ENCODE measurements at regions not wholly inside any gene's neighbourhood (a gene's known extent, or its start where the extent isn't known, plus 50 kb on each side); places are given as distances from the start of the nearest gene placed in this dataset.

- no peak for TF ChIP-seq ZNF16 (tag by site-specific recombination; IDR thresholded peaks at IDR 0.05; ENCODE audit: low read depth)
- no peak for TF ChIP-seq RBAK (tag by site-specific recombination; IDR thresholded peaks at IDR 0.05)
- no peak for TF ChIP-seq ZNF654 (tag by site-specific recombination; IDR thresholded peaks at IDR 0.05; ENCODE audit: low read depth)
- no peak for TF ChIP-seq ZNF561 (tag by site-specific recombination; IDR thresholded peaks at IDR 0.05; ENCODE audit: borderline replicate concordance)
- no peak for TF ChIP-seq ZFHX2 (tag by site-specific recombination; conservative IDR thresholded peaks at IDR 0.05)
- ChIA-PET POLR2A (no interaction called here), CTCF (no interaction called here)
- Histone ChIP-seq H3K4me3 (ENCODE audit: low read depth, low read length) (no peak overlapping the region), H3K4me1 (ENCODE audit: control insufficient read depth, insufficient read depth, low read length) (no peaks in the 10 kb centered on the region), H3K9me3 (ENCODE audit: control insufficient read depth, insufficient read depth, low read depth, low read length) (no peaks in the 10 kb centered on the region), H3K36me3 (ENCODE audit: control insufficient read depth in 2 of 2, insufficient read depth in 1 of 2, low read length in 2 of 2) (no peaks in the 10 kb centered on the region), H3K27ac (ENCODE audit: extremely low read depth, low read depth, low read length) (no peak overlapping the region)
These were observed 145.3 kb upstream of the DPH6 start for GRCh38 chr15:35691173-35691761.

DNA sequence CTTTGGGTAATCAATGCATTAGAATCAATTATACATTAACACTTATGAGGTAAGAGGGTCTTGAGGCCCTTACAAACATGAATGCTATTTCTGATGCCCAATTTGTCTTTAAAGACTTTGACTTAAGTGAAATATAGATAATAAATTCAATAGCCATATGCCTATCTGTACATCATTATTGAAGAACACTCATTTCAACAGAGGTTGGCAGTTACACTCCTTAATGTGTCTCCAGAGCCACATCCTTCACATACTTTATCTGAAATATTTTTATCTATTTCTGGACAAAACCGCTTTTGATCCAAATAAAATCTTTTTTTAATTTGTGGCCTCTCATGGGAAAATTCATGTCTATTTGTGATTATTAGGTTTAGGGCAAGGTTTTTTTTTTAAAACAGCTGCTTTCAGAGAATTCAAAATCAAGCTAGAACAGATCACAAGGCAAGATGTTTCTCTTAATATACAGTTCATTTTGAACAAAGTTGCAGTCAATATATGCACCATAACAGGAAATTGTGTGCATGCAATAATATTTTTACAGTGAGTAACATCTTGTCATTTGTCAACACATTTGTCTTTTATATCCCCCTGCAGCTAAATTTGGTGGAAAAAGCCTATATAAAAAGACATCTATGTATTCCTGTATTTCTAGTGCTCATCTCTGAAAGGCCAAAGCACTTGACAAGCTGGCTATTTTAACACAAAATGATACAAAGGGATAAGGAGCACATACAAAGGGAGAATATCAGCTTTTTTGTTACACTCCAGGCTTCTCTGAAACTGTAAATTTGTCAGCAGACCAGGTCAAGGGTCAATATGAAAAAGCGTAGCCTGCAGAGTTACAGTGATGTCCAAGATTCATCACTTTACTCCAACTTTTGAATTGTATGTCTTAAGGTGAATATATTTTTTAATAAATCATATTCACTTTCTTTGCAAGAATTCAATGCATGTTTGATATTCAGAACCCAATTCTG, 146.2 kb upstream of the DPH6 start:
- no peaks in the 10 kb centered on the region for H3K4me1 ChIP-seq (ENCODE audit: control insufficient read depth, insufficient read depth, low read length)
- no peak overlapping the region for H3K27ac ChIP-seq (ENCODE audit: extremely low read depth, low read depth, low read length)
- no peaks in the 10 kb centered on the region for H3K36me3 ChIP-seq (ENCODE audit: control insufficient read depth in 2 of 2, insufficient read depth in 1 of 2, low read length in 2 of 2)
- CTCF ChIA-PET = no interaction called here
- POLR2A ChIA-PET = no interaction called here
- no peak overlapping the region for H3K4me3 ChIP-seq (ENCODE audit: low read depth, low read length)
- no peaks in the 10 kb centered on the region for H3K9me3 ChIP-seq (ENCODE audit: control insufficient read depth, insufficient read depth, low read depth, low read length)
- TF ChIP-seq ZNF26 (tag by site-specific recombination; IDR thresholded peaks at IDR 0.05) (peak; percentile 32; the same call in 1 of the 2 replicates), ZNF202 (tag by site-specific recombination; IDR thresholded peaks at IDR 0.05; ENCODE audit: borderline replicate concordance) (no peak)

- no peaks in the 10 kb centered on the region for H3K9me3 ChIP-seq (ENCODE audit: control insufficient read depth, insufficient read depth, low read depth, low read length)
- H3K36me3 ChIP-seq (ENCODE audit: control insufficient read depth in 2 of 2, insufficient read depth in 1 of 2, low read length in 2 of 2) = no peaks in the 10 kb centered on the region
- H3K4me3 ChIP-seq (ENCODE audit: low read depth, low read length) = no peak overlapping the region
- H3K4me1 ChIP-seq (ENCODE audit: control insufficient read depth, insufficient read depth, low read length) = no peaks in the 10 kb centered on the region
- H3K27ac ChIP-seq (ENCODE audit: extremely low read depth, low read depth, low read length) = no peak overlapping the region
- ChIA-PET POLR2A (no interaction called here), CTCF (no interaction called here)
- TF ChIP-seq ZNF571 (tag by site-specific recombination; IDR thresholded peaks at IDR 0.05) (no peak), GLI4 (tag by site-specific recombination; IDR thresholded peaks at IDR 0.05) (no peak), SETDB1 (IDR thresholded peaks at IDR 0.05; ENCODE audit: insufficient read length, low read length) (no peak), GLIS2 (tag by site-specific recombination; IDR thresholded peaks at IDR 0.05) (no peak), ZNF202 (tag by site-specific recombination; IDR thresholded peaks at IDR 0.05; ENCODE audit: borderline replicate concordance) (no peak), ZNF558 (tag by site-specific recombination; IDR thresholded peaks at IDR 0.05) (no peak), ATF2 (tag by site-specific recombination; IDR thresholded peaks at IDR 0.05; ENCODE audit: low read depth) (no peak), ZNF664 (tag by site-specific recombination; IDR thresholded peaks at IDR 0.05) (no peak), ZNF561 (tag by site-specific recombination; IDR thresholded peaks at IDR 0.05; ENCODE audit: borderline replicate concordance) (no peak), ZNF23 (tag by site-specific recombination; IDR thresholded peaks at IDR 0.05; ENCODE audit: borderline replicate concordance) (no peak), ZNF138 (tag by site-specific recombination; IDR thresholded peaks at IDR 0.05; ENCODE audit: borderline replicate concordance) (no peak), ZNF211 (tag by site-specific recombination; IDR thresholded peaks at IDR 0.05; ENCODE audit: low read depth) (no peak), SALL2 (tag by site-specific recombination; IDR thresholded peaks at IDR 0.05; ENCODE audit: borderline replicate concordance) (no peak), ZNF530 (tag by site-specific recombination; IDR thresholded peaks at IDR 0.05; ENCODE audit: low read depth) (no peak), ZNF354C (tag by site-specific recombination; IDR thresholded peaks at IDR 0.05; ENCODE audit: borderline replicate concordance, low read depth) (no peak), ZNF223 (tag by site-specific recombination; IDR thresholded peaks at IDR 0.05) (no peak), ZSCAN23 (tag by site-specific recombination; IDR thresholded peaks at IDR 0.05) (no peak)
These were observed 147.3 kb upstream of the DPH6 start for GRCh38 chr15:35693286-35693685.

All from HEK293 (cell line).